Left ventricle myocardium inferior (tissue), 1 donor: ENCODE measurements at regions not wholly inside any gene's neighbourhood (a gene's known extent, or its start where the extent isn't known, plus 50 kb on each side); places are given as distances from the start of the nearest gene placed in this dataset.

ENCODE experiments used
- DNase-seq: peaks from one replicate; pipeline ENCODE4 v3.0.0-alpha.2; 2020
- H3K27ac ChIP-seq: fragments of 200-600 bp; replicated peaks from 2 replicates; pipeline ENCODE4 v1.8.0; 2021
- H3K27me3 ChIP-seq: fragments of 200-600 bp; 2 replicates; pipeline ENCODE4 v1.8.0; 2021; ENCODE audit warnings: low read depth
- H3K36me3 ChIP-seq: fragments of 200-600 bp; 2 replicates; pipeline ENCODE4 v1.8.0; 2021
- H3K4me1 ChIP-seq: fragments of 200-600 bp; 2 replicates; pipeline ENCODE4 v1.8.0; 2021
- H3K4me3 ChIP-seq: fragments of 200-600 bp; 2 replicates; pipeline ENCODE4 v1.8.0; 2021; ENCODE audit warnings: mild to moderate bottlenecking, moderate library complexity
- H3K9me3 ChIP-seq: fragments of 200-600 bp; replicated peaks from 2 replicates; pipeline ENCODE4 v1.8.0; 2021
- intact Hi-C: fragments of 100-400 bp; cut with micrococcal nuclease; formaldehyde crosslinking; loops from one replicate; pipeline ENCODE4 v1.11.0; 2022
- TF ChIP-seq, protein P1 (sequence below): fragments of 200-600 bp; IDR thresholded peaks from 2 replicates; pipeline ENCODE4 v1.8.0; 2021; ENCODE audit warnings: antibody characterized with exemption, mild to moderate bottlenecking, borderline replicate concordance
- donor health status: DM: no; HTN: yes; CAD: no; lungs with severe emphysema.

DNA sequence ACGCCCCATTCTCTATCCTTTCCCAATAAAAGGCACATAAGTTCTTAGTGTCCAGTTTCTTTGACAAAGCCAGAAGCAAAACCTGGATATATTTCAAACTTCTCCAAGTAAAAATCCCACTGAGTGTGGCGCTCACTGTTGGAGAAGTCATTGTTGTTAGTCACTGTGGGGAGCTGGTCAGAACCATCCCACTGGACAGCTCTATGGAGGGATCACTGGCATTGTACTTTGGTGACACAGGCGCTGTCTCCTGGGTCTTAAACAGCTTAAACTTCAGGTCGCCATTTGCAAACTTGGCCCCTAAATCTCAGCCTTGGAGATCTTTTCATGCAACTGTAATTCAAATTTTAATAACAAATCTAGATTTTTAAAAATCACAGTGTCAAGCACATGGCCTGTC lies 111.5 kb upstream of the SLC24A3 start:
- DNase-seq, result no peak
- TF ChIP-seq, protein P1, sequence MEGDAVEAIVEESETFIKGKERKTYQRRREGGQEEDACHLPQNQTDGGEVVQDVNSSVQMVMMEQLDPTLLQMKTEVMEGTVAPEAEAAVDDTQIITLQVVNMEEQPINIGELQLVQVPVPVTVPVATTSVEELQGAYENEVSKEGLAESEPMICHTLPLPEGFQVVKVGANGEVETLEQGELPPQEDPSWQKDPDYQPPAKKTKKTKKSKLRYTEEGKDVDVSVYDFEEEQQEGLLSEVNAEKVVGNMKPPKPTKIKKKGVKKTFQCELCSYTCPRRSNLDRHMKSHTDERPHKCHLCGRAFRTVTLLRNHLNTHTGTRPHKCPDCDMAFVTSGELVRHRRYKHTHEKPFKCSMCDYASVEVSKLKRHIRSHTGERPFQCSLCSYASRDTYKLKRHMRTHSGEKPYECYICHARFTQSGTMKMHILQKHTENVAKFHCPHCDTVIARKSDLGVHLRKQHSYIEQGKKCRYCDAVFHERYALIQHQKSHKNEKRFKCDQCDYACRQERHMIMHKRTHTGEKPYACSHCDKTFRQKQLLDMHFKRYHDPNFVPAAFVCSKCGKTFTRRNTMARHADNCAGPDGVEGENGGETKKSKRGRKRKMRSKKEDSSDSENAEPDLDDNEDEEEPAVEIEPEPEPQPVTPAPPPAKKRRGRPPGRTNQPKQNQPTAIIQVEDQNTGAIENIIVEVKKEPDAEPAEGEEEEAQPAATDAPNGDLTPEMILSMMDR, result no peak
- intact Hi-C loops, result no loop called here

DNA sequence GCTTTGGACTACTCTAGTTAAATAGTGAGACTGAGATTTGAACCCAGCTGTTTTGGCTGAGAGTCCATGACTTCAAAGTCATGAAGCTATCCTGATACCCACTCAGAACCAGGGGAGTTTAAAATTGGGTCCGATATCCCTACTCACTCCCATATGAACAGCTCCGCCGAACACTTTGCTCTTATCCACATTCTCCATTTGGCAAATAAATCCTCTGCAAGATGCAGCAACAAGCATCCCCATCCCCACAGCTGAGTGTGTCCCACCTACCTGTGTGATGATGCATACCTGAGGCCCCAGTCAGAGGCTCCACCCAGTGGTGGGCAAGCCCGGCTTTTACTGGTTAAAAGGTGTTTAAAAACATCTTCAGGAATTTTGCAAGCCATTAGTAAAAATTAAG lies 108.3 kb upstream of the SLC24A3 start:
- H3K9me3 ChIP-seq, result no peaks in the 10 kb centered on the region
- no peak for DNase-seq
- TF ChIP-seq, protein P1, result no peak
- H3K27me3 ChIP-seq, result no peaks in the 10 kb centered on the region
- intact Hi-C loops, result no loop called here
- H3K36me3 ChIP-seq, result no peaks in the 10 kb centered on the region
- H3K4me1 ChIP-seq, result no peaks in the 10 kb centered on the region
- no peak overlapping the region for H3K27ac ChIP-seq
- no peak overlapping the region for H3K4me3 ChIP-seq

More for the DNA sequence above, 111.5 kb upstream of the SLC24A3 start:
- no peak overlapping the region for H3K27ac ChIP-seq
- no peaks in the 10 kb centered on the region for H3K27me3 ChIP-seq
- no peak overlapping the region for H3K4me3 ChIP-seq
- no peaks in the 10 kb centered on the region for H3K36me3 ChIP-seq
- no peaks in the 10 kb centered on the region for H3K4me1 ChIP-seq
- no peaks in the 10 kb centered on the region for H3K9me3 ChIP-seq

DNA sequence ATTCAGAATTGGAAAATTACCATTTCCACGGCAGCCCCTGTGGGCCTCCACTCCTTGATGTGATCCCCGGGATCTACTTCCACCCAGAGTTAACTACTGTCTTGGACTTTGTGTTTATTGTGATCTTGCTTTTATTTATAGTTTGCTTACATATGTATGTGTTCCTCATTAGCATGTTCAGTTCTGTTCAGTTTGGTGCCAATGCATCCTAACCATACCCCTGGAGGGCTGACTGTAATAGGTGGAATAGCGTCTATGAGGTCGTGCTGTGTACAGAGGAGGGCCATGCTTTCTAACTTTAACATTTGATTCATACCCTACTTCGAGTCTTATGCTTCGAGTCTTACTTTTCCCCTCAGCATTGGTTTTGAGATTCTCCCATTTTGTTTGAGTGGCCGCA lies 104.3 kb upstream of the SLC24A3 start:
- Histone ChIP-seq H3K4me3 (no peak overlapping the region), H3K36me3 (no peaks in the 10 kb centered on the region), H3K27me3 (no peaks in the 10 kb centered on the region), H3K4me1 (no peaks in the 10 kb centered on the region), H3K27ac (no peak overlapping the region), H3K9me3 (no peaks in the 10 kb centered on the region)
- TF ChIP-seq, protein P1, result no peak
- no peak for DNase-seq
- intact Hi-C loops, result no loop called here

DNA sequence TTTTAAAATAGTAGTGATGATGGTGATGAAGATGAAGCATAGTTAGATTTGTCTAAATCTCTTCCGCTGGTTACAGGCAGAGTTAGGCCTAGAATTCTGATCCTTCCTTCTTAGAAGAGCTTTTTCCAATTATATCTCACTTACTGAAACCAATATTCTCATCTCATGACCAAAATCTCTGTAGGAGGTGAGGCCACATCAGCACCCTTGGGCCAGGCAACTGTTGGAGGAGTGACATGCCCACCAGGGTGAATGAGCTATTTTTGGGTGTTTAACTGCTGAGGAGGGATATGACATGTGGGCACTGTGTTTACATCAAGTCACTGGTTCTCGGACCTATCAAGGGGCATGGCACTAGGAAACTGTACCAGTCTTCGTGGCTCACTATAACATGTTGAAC lies 102.2 kb upstream of the SLC24A3 start:
- intact Hi-C loops, result no loop called here
- no peak for DNase-seq
- no peaks in the 10 kb centered on the region for H3K4me1 ChIP-seq
- no peaks in the 10 kb centered on the region for H3K27me3 ChIP-seq
- no peaks in the 10 kb centered on the region for H3K36me3 ChIP-seq
- no peak overlapping the region for H3K4me3 ChIP-seq
- TF ChIP-seq, protein P1, result no peak
- H3K27ac ChIP-seq, result no peak overlapping the region
- no peaks in the 10 kb centered on the region for H3K9me3 ChIP-seq

DNA sequence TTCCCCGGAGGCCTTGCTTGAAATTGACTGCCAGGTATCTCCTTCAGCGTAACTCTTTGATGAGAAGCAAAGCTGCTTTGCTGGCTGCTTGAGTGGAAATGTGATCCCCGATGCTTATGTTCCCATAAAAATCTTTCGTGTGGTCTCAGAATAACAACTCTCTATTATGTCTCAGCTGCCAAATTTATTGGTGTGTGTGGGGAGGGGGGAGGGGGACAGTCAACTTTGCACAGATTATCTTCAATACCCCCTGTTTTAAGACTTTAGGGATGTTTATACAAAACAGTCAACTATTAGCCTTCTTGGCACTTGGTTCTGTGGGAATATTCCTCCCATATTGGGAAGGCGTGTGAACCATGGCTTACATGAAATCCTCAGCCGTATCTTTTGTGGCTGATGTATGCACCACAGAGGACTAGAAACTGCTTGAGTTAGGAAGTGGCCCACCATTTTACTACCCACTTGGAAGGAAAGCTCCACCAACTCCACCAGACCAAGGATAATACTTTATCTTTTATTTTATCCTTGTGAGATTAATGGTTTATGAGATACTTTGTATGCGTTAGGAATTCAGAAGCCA lies 101.5 kb upstream of the SLC24A3 start:
- TF ChIP-seq, protein P1, result no peak
- no peak overlapping the region for H3K4me3 ChIP-seq
- H3K36me3 ChIP-seq, result no peaks in the 10 kb centered on the region
- H3K4me1 ChIP-seq, result no peaks in the 10 kb centered on the region
- intact Hi-C loops, result no loop called here
- no peak for DNase-seq
- no peak overlapping the region for H3K27ac ChIP-seq
- H3K9me3 ChIP-seq, result no peaks in the 10 kb centered on the region
- H3K27me3 ChIP-seq, result no peaks in the 10 kb centered on the region
